GM18909 (cell line): ENCODE measurements at regions not wholly inside any gene's neighbourhood (a gene's known extent, or its start where the extent isn't known, plus 50 kb on each side); places are given as distances from the start of the nearest gene placed in this dataset.

ENCODE experiments used
- ATAC-seq: cut with Tn5 transposase; IDR thresholded peaks from one replicate; pipeline ENCODE4 v1.9.1; 2021; ENCODE audit warnings: mild to moderate bottlenecking; ENCODE audit not compliant: unreplicated experiment, poor library complexity

GRCh38 chr3:176969066-176969465 is 228.2 kb downstream of the TBL1XR1 start:
- no peak for ATAC-seq

GRCh38 chr3:176968631-176969030 is 228.7 kb downstream of the TBL1XR1 start:
- no peak for ATAC-seq

- no peak for ATAC-seq
These were observed 229.8 kb downstream of the TBL1XR1 start for GRCh38 chr3:176967522-176967921.

DNA sequence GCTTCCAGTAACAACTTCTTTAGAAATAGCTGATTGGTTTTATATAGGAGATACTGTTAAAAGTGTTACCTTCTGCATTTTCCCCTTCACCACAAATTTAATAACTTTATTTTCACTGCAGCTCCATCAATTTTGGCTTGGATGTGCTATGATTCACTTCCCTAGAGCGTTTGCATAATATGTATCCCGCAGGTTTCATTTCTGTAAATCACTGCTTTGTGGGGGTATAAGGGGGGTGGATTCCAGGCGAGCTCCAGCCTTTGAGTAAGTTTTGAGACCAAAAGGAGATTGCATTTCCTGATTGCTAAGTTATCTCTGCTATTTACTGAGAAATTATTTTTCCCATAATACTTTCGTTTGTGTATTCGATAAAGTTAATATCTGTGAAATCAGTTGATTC is 232.6 kb downstream of the TBL1XR1 start:
- ATAC-seq = no peak

DNA sequence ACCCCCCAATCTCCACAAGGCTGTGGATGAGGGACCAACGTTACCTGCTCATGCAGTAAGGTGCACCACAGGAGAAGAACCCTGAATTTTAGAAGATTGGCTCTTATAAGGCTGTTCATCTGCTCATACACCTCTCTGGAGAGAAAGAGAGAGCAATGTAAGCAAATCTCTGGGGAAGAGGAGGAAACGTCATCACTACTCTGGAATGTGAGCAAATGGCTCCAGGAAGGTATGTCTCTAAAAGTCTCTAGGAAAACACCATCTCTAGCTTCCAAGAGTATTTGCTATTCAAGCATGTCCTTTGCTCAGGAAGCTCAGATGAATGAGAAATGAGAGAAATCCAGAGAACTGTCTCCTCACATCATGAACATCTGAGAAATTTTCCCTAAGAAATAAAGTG is 235.4 kb downstream of the TBL1XR1 start:
- ATAC-seq = no peak

DNA sequence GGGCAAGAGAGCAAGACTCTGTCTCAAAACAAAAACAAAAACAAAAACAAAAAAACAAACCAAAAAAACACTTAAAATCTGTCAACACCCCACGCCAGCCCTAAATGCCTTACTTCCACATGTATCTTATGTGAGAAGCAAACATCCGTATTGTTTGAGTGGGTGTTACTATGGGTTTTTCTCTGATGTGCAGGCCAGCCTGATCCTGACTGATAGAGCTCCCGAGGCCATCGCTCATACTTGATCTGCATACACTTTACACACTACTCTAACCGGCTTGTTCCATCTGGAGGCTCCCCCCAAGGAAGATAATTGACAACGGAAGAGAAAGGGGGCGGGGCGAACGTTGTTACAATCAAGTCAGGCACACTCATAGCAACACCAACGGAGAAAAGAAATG is 237.4 kb downstream of the TBL1XR1 start:
- no peak for ATAC-seq

GRCh38 chr3:176958560-176958959 is 238.7 kb downstream of the TBL1XR1 start:
- no peak for ATAC-seq

DNA sequence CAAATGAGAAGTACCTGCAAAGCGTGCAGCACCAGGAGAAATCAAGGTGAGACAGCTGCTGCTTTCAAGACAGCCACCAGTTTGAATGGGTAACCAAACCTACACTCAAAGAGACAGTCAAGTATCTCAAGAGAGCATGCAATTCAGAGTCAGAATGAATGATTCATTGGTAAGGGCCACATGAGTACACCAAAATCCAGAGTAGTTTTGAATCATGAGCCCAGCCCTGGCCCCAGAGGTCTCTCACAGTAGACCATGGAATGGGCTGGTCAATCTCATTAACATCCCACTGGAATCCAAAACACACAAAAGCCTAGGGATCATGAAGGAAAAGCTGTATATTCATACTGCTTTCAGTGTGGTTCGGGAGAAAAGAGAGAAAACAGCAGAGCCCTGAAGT is 242.8 kb downstream of the TBL1XR1 start:
- no peak for ATAC-seq

DNA sequence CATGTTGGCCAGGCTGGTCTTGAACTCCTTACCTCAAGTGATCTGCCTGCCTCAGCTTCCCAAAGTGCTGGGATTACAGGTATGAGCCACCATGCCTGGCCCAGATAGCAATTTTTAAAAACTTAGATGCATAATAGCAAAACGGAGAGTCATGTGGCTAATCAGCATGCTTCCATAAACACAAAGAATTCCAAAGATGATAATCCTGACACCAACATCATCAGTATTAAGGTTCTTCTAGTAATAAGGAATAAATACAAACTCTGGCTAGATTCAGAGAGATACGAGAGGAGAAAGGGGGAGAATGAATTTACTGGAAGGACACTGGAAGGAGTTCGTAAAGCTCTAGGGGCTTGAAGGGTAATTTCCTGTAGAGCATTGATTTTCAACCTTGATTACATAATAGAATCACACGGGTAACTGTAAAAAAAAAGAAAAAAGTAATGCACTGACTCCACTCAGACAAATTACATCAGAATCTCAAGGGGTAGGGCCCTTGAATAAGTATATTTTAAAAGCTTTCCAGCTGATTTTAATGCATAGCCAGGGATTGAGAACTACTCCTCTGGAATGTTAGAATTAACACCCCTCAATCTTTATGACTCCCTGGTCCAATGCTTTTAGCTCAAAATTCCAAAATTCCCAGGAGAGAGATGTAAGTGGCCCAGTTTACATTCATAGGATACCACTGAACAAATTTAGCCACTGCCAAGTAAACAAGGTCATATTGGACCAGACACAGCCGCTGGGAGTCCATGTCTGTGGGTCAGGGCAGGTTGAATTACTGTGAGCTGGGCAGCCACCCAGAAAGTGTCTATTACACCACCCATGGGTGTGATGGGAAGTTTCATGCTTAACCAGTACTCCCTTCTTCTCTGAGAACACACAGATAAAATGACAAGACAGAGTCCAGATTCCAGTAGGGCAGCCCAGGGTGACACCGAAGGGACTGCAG is 243.9 kb downstream of the TBL1XR1 start:
- ATAC-seq = no peak

DNA sequence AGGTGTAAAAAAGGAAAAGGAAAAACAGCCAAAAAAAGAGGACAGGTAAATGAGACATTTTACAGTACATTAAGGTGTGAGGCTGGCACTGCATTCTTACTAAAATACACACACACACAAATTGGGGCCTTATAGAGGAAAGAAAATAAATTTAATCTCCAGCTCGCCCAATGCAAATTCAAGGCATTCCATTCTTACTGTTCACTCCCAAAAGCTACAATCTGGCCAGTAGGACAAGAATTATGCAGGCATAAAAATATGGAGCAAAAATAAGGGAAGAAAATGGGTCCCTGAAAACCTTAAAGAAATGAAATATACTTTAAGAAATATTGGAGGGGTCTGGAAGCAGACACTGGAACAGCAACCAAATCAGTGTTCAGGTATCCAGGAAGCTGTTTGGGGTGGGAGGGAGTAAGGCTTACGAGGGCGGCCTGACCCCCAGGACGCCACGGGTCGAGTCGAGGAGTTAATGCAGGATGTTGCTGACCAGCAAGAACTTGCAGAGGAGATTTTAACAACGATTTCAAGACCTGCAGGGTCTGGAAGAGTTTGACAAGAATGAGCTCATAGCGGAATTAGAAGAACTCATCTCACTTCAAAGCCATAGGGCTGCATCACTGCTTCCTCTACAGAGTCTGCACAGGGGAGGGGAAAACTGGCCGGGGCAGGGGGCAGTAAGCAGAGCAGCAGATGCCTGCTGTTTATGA is 245.5 kb downstream of the TBL1XR1 start:
- ATAC-seq = no peak

DNA sequence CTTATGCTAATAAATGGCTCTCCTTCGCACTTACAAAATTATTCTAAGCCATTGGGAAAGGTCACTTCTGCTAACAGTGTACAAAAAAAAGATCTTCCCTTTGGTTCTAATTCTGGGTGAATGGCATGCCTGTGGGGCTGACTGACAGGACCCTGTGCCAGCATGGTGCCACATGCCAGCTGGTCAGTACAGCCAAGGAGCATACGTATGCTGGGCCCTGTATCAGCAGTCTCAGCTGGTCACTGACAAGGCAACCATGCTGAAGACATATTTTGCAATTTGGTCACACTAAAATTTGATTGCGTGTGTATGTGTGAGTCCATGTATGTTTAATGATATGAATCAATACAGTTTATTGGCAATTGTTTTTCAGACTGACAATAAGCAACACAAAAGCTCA is 246.1 kb downstream of the TBL1XR1 start:
- no peak for ATAC-seq

- no peak for ATAC-seq
These were observed 246.5 kb downstream of the TBL1XR1 start for GRCh38 chr3:176950743-176951142.

GRCh38 chr3:176948151-176948550 is 249.1 kb downstream of the TBL1XR1 start:
- ATAC-seq = no peak

- ATAC-seq = no peak
These were observed 251.1 kb downstream of the TBL1XR1 start for GRCh38 chr3:176946202-176946601.

DNA sequence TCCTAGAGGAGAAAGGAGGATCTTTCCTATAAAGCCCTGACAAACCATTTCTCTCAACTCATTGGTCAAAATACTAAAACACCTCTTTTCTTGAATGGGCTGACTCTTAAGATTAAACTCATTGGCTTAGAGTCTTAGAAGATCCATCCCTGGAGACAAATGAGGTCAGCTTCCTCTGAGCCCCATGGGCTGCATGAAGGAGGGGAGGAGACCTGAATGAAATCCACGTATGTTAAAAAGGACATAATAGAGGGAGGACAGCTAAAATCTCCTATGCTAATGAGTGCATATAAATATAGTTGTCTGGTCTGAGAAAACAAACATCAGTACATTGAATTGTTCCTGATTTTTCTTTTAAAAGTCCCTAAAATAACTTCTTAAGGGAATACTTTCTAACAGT is 255.0 kb downstream of the TBL1XR1 start:
- ATAC-seq = no peak

DNA sequence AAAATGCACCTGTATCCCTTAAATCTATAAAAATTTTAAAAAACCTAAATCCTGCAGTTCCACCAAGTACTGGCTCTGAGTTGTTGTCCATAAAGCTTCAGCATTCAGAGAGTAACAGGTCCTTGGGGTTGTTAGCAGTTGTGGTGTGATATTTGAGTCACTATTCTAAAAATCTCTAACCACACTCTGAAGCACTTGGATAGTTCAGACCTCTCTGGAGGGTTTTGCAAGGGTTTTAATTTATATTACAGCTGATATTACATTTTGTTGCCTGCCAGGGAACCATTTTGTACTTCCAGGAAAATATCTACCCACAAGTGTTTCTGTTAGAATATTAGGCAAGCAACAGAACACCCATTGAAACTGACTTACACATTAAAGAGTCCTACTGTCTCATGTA is 255.6 kb downstream of the TBL1XR1 start:
- no peak for ATAC-seq

DNA sequence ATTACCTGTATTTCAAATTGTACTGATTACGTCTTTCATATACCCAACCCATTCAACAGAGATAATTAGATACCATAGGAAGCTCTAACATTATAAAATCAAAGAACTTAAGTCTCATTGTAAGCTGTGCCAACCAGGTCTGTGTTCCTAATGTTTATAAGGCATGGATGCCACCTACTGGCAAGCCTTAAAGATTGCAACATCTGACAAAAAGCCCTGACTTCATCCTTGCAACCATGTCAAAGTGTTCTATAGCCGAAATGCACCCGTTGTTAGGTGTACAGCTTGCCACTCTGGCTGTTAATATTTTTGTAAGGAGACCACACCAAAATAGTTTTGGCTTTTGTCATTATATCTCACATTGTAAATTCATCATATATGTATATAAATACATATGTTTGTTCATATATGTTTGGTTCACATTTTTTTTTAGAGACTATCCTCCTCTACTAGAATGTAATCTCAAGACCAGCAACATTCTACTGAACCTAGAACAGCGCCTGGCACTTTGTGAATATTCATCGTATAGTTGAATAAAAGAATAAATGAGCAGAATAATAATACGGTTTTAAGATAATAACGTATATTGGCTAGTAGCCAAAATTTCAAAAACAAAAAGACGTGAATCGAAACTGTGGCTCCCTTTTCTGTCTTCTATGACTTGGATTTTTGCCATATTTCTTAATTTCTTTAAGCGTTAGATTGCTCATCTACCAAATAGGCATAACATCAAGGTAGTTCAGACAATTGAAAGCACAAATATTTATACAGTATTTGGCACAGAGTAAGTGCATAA is 258.1 kb downstream of the TBL1XR1 start:
- ATAC-seq = peak; percentile 98

- no peak for ATAC-seq
These were observed 259.3 kb downstream of the TBL1XR1 start for GRCh38 chr3:176937994-176938393.

- ATAC-seq = no peak
These were observed 259.7 kb downstream of the TBL1XR1 start for GRCh38 chr3:176937541-176937940.

DNA sequence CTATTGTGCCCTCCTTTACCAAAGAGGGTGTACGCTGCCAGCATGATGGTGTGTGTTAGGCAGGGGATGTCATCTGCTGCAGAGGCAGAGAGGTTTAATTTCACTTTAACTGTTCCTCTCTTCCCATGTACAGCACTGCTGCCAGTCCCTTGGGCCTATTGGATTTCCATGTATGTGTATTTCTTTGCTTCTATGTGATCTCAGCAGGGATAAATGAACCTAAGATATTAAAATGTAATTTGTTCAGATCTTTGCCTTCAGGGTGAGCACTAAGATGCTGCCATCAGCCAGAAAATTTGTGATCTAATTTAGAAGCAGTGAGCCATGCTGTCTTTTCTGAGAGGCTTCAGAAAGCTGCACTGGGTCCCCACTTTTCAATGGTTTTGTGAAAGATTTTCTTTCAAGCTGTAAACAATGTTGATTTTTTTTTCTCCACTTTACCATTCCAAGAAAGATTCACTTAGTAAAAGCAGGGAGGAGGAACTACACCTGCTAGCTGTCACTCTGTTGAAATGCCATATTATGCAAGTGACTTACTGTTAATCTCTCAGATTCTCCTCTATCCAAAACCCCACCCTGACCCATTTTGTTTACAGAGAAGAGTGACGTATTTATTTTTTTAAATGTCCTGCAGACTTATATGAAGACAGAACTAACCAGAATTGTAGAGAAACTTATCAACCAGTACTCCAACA is 261.9 kb downstream of the TBL1XR1 start:
- ATAC-seq = no peak
